ENCODE measurements at regions not wholly inside any gene's neighbourhood (a gene's known extent, or its start where the extent isn't known, plus 50 kb on each side); places are given as distances from the start of the nearest gene placed in this dataset.

DNA sequence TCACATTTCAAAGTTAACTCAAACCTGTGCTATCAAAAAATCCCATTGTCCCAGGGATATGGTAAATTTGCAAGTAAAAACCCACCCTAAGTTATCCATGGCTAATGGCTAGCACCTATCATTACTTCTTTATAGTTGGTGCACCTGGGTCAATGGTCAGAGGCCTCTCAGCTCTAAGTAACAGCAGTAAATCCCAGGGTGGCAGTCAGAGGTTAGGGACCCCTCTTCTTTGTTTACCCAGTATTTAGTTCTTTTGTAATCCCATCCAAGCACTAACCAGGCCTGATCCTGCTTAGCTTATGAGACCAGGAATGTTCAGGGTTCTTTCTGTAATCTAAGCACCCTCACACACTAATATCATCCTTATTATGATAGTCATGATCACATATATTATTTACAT is 52.1 kb upstream of the WWC1 start:
- TF ChIP-seq CTCF (conservative IDR thresholded peaks at IDR 0.05): no peak
- no peak overlapping the region for H3K27ac ChIP-seq
